ENCODE measurements at regions not wholly inside any gene's neighbourhood (a gene's known extent, or its start where the extent isn't known, plus 50 kb on each side); places are given as distances from the start of the nearest gene placed in this dataset.

GRCh38 chr13:109678459-109678858, 107.9 kb downstream of the IRS2 start:
- H3K9me3 ChIP-seq (ENCODE audit: low read length): no peaks in the 10 kb centered on the region
- Mint-ChIP-seq H3K9me3 (peaks cover 0 to 8% (median 0%) of the 10 kb centered on the region in 5 donors), H3K4me3 (no peak overlapping the region), H3K27me3 (peaks cover 6 to 7% of the 10 kb centered on the region in 2 donors), H3K36me3 (no peaks in the 10 kb centered on the region), H3K27ac (no peak overlapping the region), H3K4me1 (no peaks in the 10 kb centered on the region)
- ChIA-PET POLR2A (no interaction called here), CTCF (no interaction called here)
- no peak overlapping the region for H3K27ac ChIP-seq (ENCODE audit: low read depth, low read length)
- no peaks in the 10 kb centered on the region for H3K36me3 ChIP-seq (ENCODE audit: insufficient read depth, low read length)
- no peak for DNase-seq
- H3K4me3 ChIP-seq (ENCODE audit: low read length): no peak overlapping the region
- no peaks in the 10 kb centered on the region for H3K27me3 ChIP-seq (ENCODE audit: insufficient read depth, low read length, poor library complexity, severe bottlenecking)
- H3K4me1 ChIP-seq (ENCODE audit: insufficient read depth, low read length): no peaks in the 10 kb centered on the region

- Histone ChIP-seq H3K27ac (ENCODE audit: low read depth, low read length) (no peak overlapping the region), H3K27me3 (ENCODE audit: insufficient read depth, low read length, poor library complexity, severe bottlenecking) (no peaks in the 10 kb centered on the region), H3K4me1 (ENCODE audit: insufficient read depth, low read length) (no peaks in the 10 kb centered on the region), H3K9me3 (ENCODE audit: low read length) (no peaks in the 10 kb centered on the region), H3K36me3 (ENCODE audit: insufficient read depth, low read length) (no peaks in the 10 kb centered on the region), H3K4me3 (ENCODE audit: low read length) (no peak overlapping the region)
- Mint-ChIP-seq H3K36me3 (no peaks in the 10 kb centered on the region), H3K4me3 (no peak overlapping the region), H3K9me3 (peaks cover 0 to 8% (median 0%) of the 10 kb centered on the region in 5 donors), H3K4me1 (no peaks in the 10 kb centered on the region), H3K27ac (no peak overlapping the region), H3K27me3 (peaks cover 3 to 6% of the 10 kb centered on the region in 2 donors)
- CTCF ChIA-PET: no interaction called here
- POLR2A ChIA-PET: no interaction called here
- DNase-seq: no peak
Measured at GRCh38 chr13:109677206-109677605, 109.2 kb downstream of the IRS2 start.

GRCh38 chr13:109673477-109673876, 112.9 kb downstream of the IRS2 start:
- H3K27me3 Mint-ChIP-seq: peaks cover 5 to 6% of the 10 kb centered on the region in 2 donors
- no peaks in the 10 kb centered on the region for H3K27me3 ChIP-seq (ENCODE audit: insufficient read depth, low read length, poor library complexity, severe bottlenecking)
- H3K4me3 ChIP-seq (ENCODE audit: low read length): no peak overlapping the region
- no peak for DNase-seq
- H3K36me3 Mint-ChIP-seq: no peaks in the 10 kb centered on the region
- ChIA-PET POLR2A (no interaction called here), CTCF (no interaction called here)
- H3K36me3 ChIP-seq (ENCODE audit: insufficient read depth, low read length): no peaks in the 10 kb centered on the region
- H3K4me1 ChIP-seq (ENCODE audit: insufficient read depth, low read length): no peaks in the 10 kb centered on the region
- peaks cover 0 to 6% (median 0%) of the 10 kb centered on the region in 5 donors for H3K9me3 Mint-ChIP-seq
- no peak overlapping the region for H3K27ac ChIP-seq (ENCODE audit: low read depth, low read length)
- no peak overlapping the region for H3K27ac Mint-ChIP-seq
- H3K9me3 ChIP-seq (ENCODE audit: low read length): no peaks in the 10 kb centered on the region
- H3K4me1 Mint-ChIP-seq: no peaks in the 10 kb centered on the region
- H3K4me3 Mint-ChIP-seq: no peak overlapping the region

GRCh38 chr13:109672545-109672944, 113.8 kb downstream of the IRS2 start:
- Histone ChIP-seq H3K4me3 (ENCODE audit: low read length) (no peak overlapping the region), H3K36me3 (ENCODE audit: insufficient read depth, low read length) (no peaks in the 10 kb centered on the region), H3K27ac (ENCODE audit: low read depth, low read length) (no peak overlapping the region), H3K9me3 (ENCODE audit: low read length) (no peaks in the 10 kb centered on the region), H3K4me1 (ENCODE audit: insufficient read depth, low read length) (no peaks in the 10 kb centered on the region), H3K27me3 (ENCODE audit: insufficient read depth, low read length, poor library complexity, severe bottlenecking) (no peaks in the 10 kb centered on the region)
- CTCF ChIA-PET: no interaction called here
- POLR2A ChIA-PET: no interaction called here
- Mint-ChIP-seq H3K4me1 (no peaks in the 10 kb centered on the region), H3K27me3 (peaks cover 5 to 6% of the 10 kb centered on the region in 2 donors), H3K9me3 (peaks cover 0 to 6% (median 0%) of the 10 kb centered on the region in 5 donors), H3K27ac (no peak overlapping the region), H3K4me3 (no peak overlapping the region), H3K36me3 (no peaks in the 10 kb centered on the region)
- DNase-seq: no peak

GRCh38 chr13:109671919-109672318, 114.5 kb downstream of the IRS2 start:
- CTCF ChIA-PET: no interaction called here
- Mint-ChIP-seq H3K27ac (no peak overlapping the region), H3K36me3 (no peaks in the 10 kb centered on the region)

GRCh38 chr13:109670776-109671175, 115.6 kb downstream of the IRS2 start:
- no peaks in the 10 kb centered on the region for H3K4me1 ChIP-seq (ENCODE audit: insufficient read depth, low read length)
- H3K9me3 ChIP-seq (ENCODE audit: low read length): no peaks in the 10 kb centered on the region
- H3K27me3 ChIP-seq (ENCODE audit: insufficient read depth, low read length, poor library complexity, severe bottlenecking): no peaks in the 10 kb centered on the region
- H3K4me3 ChIP-seq (ENCODE audit: low read length): no peak overlapping the region
- POLR2A ChIA-PET: no interaction called here
- Mint-ChIP-seq H3K9me3 (peaks cover 0 to 6% (median 0%) of the 10 kb centered on the region in 5 donors), H3K36me3 (no peaks in the 10 kb centered on the region), H3K27me3 (peaks cover 3 to 8% of the 10 kb centered on the region in 2 donors), H3K4me3 (no peak overlapping the region), H3K27ac (no peak overlapping the region), H3K4me1 (peaks cover 0 to 4% (median 0%) of the 10 kb centered on the region in 3 donors)
- DNase-seq: no peak
- no peak overlapping the region for H3K27ac ChIP-seq (ENCODE audit: low read depth, low read length)
- CTCF ChIA-PET: no interaction called here
- H3K36me3 ChIP-seq (ENCODE audit: insufficient read depth, low read length): no peaks in the 10 kb centered on the region

More at GRCh38 chr13:109671919-109672318, 114.5 kb downstream of the IRS2 start:
- Histone ChIP-seq H3K27ac (ENCODE audit: low read depth, low read length) (no peak overlapping the region), H3K36me3 (ENCODE audit: insufficient read depth, low read length) (no peaks in the 10 kb centered on the region), H3K27me3 (ENCODE audit: insufficient read depth, low read length, poor library complexity, severe bottlenecking) (no peaks in the 10 kb centered on the region), H3K4me3 (ENCODE audit: low read length) (no peak overlapping the region), H3K4me1 (ENCODE audit: insufficient read depth, low read length) (no peaks in the 10 kb centered on the region), H3K9me3 (ENCODE audit: low read length) (no peaks in the 10 kb centered on the region)
- H3K4me1 Mint-ChIP-seq: peaks cover 0 to 3% (median 0%) of the 10 kb centered on the region in 3 donors
- H3K9me3 Mint-ChIP-seq: peaks cover 0 to 6% (median 0%) of the 10 kb centered on the region in 5 donors
- no peak overlapping the region for H3K4me3 Mint-ChIP-seq
- no peak for DNase-seq
- POLR2A ChIA-PET: no interaction called here
- H3K27me3 Mint-ChIP-seq: peaks cover 6 to 7% of the 10 kb centered on the region in 2 donors

GRCh38 chr13:109669956-109670355, 116.4 kb downstream of the IRS2 start:
- Histone ChIP-seq H3K9me3 (ENCODE audit: low read length) (no peaks in the 10 kb centered on the region), H3K27ac (ENCODE audit: low read depth, low read length) (no peak overlapping the region), H3K4me1 (ENCODE audit: insufficient read depth, low read length) (no peaks in the 10 kb centered on the region), H3K4me3 (ENCODE audit: low read length) (no peak overlapping the region), H3K27me3 (ENCODE audit: insufficient read depth, low read length, poor library complexity, severe bottlenecking) (no peaks in the 10 kb centered on the region), H3K36me3 (ENCODE audit: insufficient read depth, low read length) (no peaks in the 10 kb centered on the region)
- CTCF ChIA-PET: interaction anchor here (0.6 kb wide), 1 partner anchor 12 kb away, joined by 5 read pairs; no protein-coding TSS in a partner anchor
- peaks cover 0 to under 1% (median 0%) of the 10 kb centered on the region in 5 donors for H3K9me3 Mint-ChIP-seq
- no peak overlapping the region for H3K27ac Mint-ChIP-seq
- H3K27me3 Mint-ChIP-seq: peaks cover 0 to 5% of the 10 kb centered on the region in 2 donors
- H3K36me3 Mint-ChIP-seq: no peaks in the 10 kb centered on the region
- H3K4me1 Mint-ChIP-seq: peaks cover 0 to 4% (median 0%) of the 10 kb centered on the region in 3 donors
- POLR2A ChIA-PET: no interaction called here
- H3K4me3 Mint-ChIP-seq: no peak overlapping the region
- no peak for DNase-seq

- CTCF ChIA-PET: no interaction called here
Measured at GRCh38 chr13:109669234-109669612, 117.2 kb downstream of the IRS2 start.

More at GRCh38 chr13:109669234-109669612, 117.2 kb downstream of the IRS2 start:
- Mint-ChIP-seq H3K4me3 (no peak overlapping the region), H3K36me3 (no peaks in the 10 kb centered on the region), H3K27ac (no peak overlapping the region), H3K27me3 (peaks cover 0 to 5% of the 10 kb centered on the region in 2 donors), H3K4me1 (peaks cover 0 to 4% (median 0%) of the 10 kb centered on the region in 3 donors), H3K9me3 (peaks cover 0 to 2% (median 0%) of the 10 kb centered on the region in 5 donors)
- no peak for DNase-seq
- Histone ChIP-seq H3K4me3 (ENCODE audit: low read length) (no peak overlapping the region), H3K9me3 (ENCODE audit: low read length) (no peaks in the 10 kb centered on the region), H3K36me3 (ENCODE audit: insufficient read depth, low read length) (no peaks in the 10 kb centered on the region), H3K27ac (ENCODE audit: low read depth, low read length) (no peak overlapping the region), H3K4me1 (ENCODE audit: insufficient read depth, low read length) (no peaks in the 10 kb centered on the region), H3K27me3 (ENCODE audit: insufficient read depth, low read length, poor library complexity, severe bottlenecking) (no peaks in the 10 kb centered on the region)
- POLR2A ChIA-PET: no interaction called here

Measured in CD8-positive, alpha-beta memory T cell (primary cell).